GM20431 (cell line): ENCODE measurements at regions not wholly inside any gene's neighbourhood (a gene's known extent, or its start where the extent isn't known, plus 50 kb on each side); places are given as distances from the start of the nearest gene placed in this dataset.

Source experiments
- in situ Hi-C: fragments of 300-500 bp; cut with MseI, MboI; formaldehyde crosslinking; loops from one replicate; pipeline ENCODE4 v1.15.0; 2020; ENCODE audit warnings: low sequenced_read_pairs; ENCODE audit not compliant: unreplicated experiment

GRCh38 chr20:60970601-60971000, 281.5 kb upstream of the CDH4 start:
- in situ Hi-C loops: no loop called here

- in situ Hi-C loops: no loop called here
Measured at GRCh38 chr20:60974022-60974421, 278.0 kb upstream of the CDH4 start.

- in situ Hi-C loops: no loop called here
Measured at GRCh38 chr20:60974441-60974945, 277.6 kb upstream of the CDH4 start.

GRCh38 chr20:60976139-60976538, 275.9 kb upstream of the CDH4 start:
- in situ Hi-C loops: no loop called here

GRCh38 chr20:60976913-60977312, 275.1 kb upstream of the CDH4 start:
- in situ Hi-C loops: no loop called here

GRCh38 chr20:60977901-60978300, 274.2 kb upstream of the CDH4 start:
- in situ Hi-C loops: no loop called here

- in situ Hi-C loops: no loop called here
Measured at GRCh38 chr20:60984666-60985065, 267.4 kb upstream of the CDH4 start.

GRCh38 chr20:60986506-60987156, 265.4 kb upstream of the CDH4 start:
- in situ Hi-C loops: no loop called here

GRCh38 chr20:60990061-60990460, 262.0 kb upstream of the CDH4 start:
- in situ Hi-C loops: no loop called here

GRCh38 chr20:60990643-60991042, 261.4 kb upstream of the CDH4 start:
- in situ Hi-C loops: no loop called here

GRCh38 chr20:60993433-60994044, 258.5 kb upstream of the CDH4 start:
- in situ Hi-C loops: no loop called here

- in situ Hi-C loops: no loop called here
Measured at GRCh38 chr20:60999250-60999649, 252.8 kb upstream of the CDH4 start.

- in situ Hi-C loops: no loop called here
Measured at GRCh38 chr20:61002090-61002489, 250.0 kb upstream of the CDH4 start.

GRCh38 chr20:61014491-61014890, 237.6 kb upstream of the CDH4 start:
- in situ Hi-C loops: no loop called here

GRCh38 chr20:61015602-61016001, 236.5 kb upstream of the CDH4 start:
- in situ Hi-C loops: no loop called here

- in situ Hi-C loops: no loop called here
Measured at GRCh38 chr20:61019322-61019721, 232.7 kb upstream of the CDH4 start.

- in situ Hi-C loops: no loop called here
Measured at GRCh38 chr20:61023612-61024011, 228.4 kb upstream of the CDH4 start.

- in situ Hi-C loops: no loop called here
Measured at GRCh38 chr20:61024390-61024789, 227.7 kb upstream of the CDH4 start.

- in situ Hi-C loops: no loop called here
Measured at GRCh38 chr20:61025536-61025935, 226.5 kb upstream of the CDH4 start.

- in situ Hi-C loops: no loop called here
Measured at GRCh38 chr20:61026173-61026572, 225.9 kb upstream of the CDH4 start.

GRCh38 chr20:61026731-61027130, 225.3 kb upstream of the CDH4 start:
- in situ Hi-C loops: no loop called here

GRCh38 chr20:61027218-61027617, 224.8 kb upstream of the CDH4 start:
- in situ Hi-C loops: no loop called here
